ENCODE measurements at regions not wholly inside any gene's neighbourhood (a gene's known extent, or its start where the extent isn't known, plus 50 kb on each side); places are given as distances from the start of the nearest gene placed in this dataset.

- H3K4me3 ChIP-seq: peak overlapping the region; percentile 73
- in situ Hi-C loops (cut with MboI): no loop called here
- H3K36me3 ChIP-seq (ENCODE audit: low read depth): no peaks in the 10 kb centered on the region
- WGBS, 2 experiments (ENCODE audit: low coverage in 1 of 2, low lambda C conversion rate in 2 of 2, missing lambda C conversion rate in 2 of 2): 3 to 5% methylated on average over 37 to 62 of the region's 62 CpGs
- peak; percentile 98 for DNase-seq
- TF ChIP-seq EZH2 (IDR thresholded peaks at IDR 0.05; ENCODE audit: insufficient read depth, poor library complexity, severe bottlenecking) (no peak), EZH2phosphoT487 (IDR thresholded peaks at IDR 0.05; ENCODE audit: insufficient read depth, low read depth) (no peak)
- no peaks in the 10 kb centered on the region for H4K20me1 ChIP-seq (ENCODE audit: insufficient read depth)
- peaks cover 22% of the 10 kb centered on the region for H3F3A ChIP-seq (ENCODE audit: insufficient read depth)
- H2AFZ ChIP-seq: peak overlapping the region; percentile 79
- peaks cover 14% of the 10 kb centered on the region for H3K4me1 ChIP-seq (ENCODE audit: insufficient read depth)
- peak overlapping the region; percentile 88 for H3K9ac ChIP-seq
- no peaks in the 10 kb centered on the region for H3K79me2 ChIP-seq (ENCODE audit: insufficient read depth)
- no peaks in the 10 kb centered on the region for H3K9me2 ChIP-seq (ENCODE audit: insufficient read depth)
- H3K27ac ChIP-seq: peak overlapping the region; percentile 47
- H3K27me3 ChIP-seq (replicated peaks; ENCODE audit: insufficient read depth): no peaks in the 10 kb centered on the region
- no peaks in the 10 kb centered on the region for H3K9me3 ChIP-seq (ENCODE audit: low read depth)
- H3K4me2 ChIP-seq (ENCODE audit: unreplicated experiment): peak overlapping the region; percentile 71
Observed at GRCh38 chr1:212558693-212559480, 49.7 kb upstream of the ATF3 start.
